Testis (tissue), 2 donors: ENCODE measurements at regions not wholly inside any gene's neighbourhood (a gene's known extent, or its start where the extent isn't known, plus 50 kb on each side); places are given as distances from the start of the nearest gene placed in this dataset.

Source experiments
- DNase-seq: peaks from one replicate; pipeline ENCODE4 v3.0.0-alpha.2; 2019
- H3K27ac ChIP-seq, 2 donors: fragments of 200-600 bp; sonication (generic); one replicate each; pipeline ENCODE4 v1.5.1; 2019
- H3K27me3 ChIP-seq: fragments of 200-600 bp; sonication (generic); one replicate; pipeline ENCODE4 v1.5.1; 2019
- H3K36me3 ChIP-seq: fragments of 200-600 bp; sonication (generic); one replicate; pipeline ENCODE4 v1.5.1; 2017; ENCODE audit warnings: low read depth; ENCODE audit errors: missing control alignments
- H3K4me1 ChIP-seq: fragments of 200-600 bp; sonication (generic); one replicate; pipeline ENCODE4 v1.5.1; 2019
- H3K4me3 ChIP-seq, 2 donors: fragments of 200-600 bp; sonication (generic); one replicate each; pipeline ENCODE4 v1.5.1; 2017 to 2019
- H3K9me3 ChIP-seq: fragments of 200-600 bp; sonication (generic); one replicate; pipeline ENCODE4 v1.5.1; 2017
- POLR2A ChIP-seq: fragments of 450-650 bp; IDR thresholded peaks from one replicate; pipeline ENCODE4 v1.6.1; 2017; ENCODE audit warnings: antibody characterized with exemption, mild to moderate bottlenecking, moderate library complexity
- WGBS, 2 donors: methylation state at CpG; one replicate each; pipeline ENCODE4 v1.1.5; 2018; 5-methylcytosine and 5-hydroxymethylcytosine counted together
- intact Hi-C: fragments of 100-400 bp; cut with DNase I; formaldehyde crosslinking; loops from one replicate; pipeline ENCODE4 v1.15.1; 2023; ENCODE audit warnings: low total_unique reads
- TF ChIP-seq, protein P1 (sequence below), 3 experiments: fragments of 450-650 bp in 2 of 3; fragments of 200-600 bp in 1 of 3; sonication (generic) in 1 of 3; IDR thresholded peaks; one replicate each; pipeline ENCODE4 v1.5.1; 2016 to 2019; ENCODE audit warnings: antibody characterized with exemption in 3 of 3, mild to moderate bottlenecking in 2 of 3, moderate library complexity in 1 of 3

DNA sequence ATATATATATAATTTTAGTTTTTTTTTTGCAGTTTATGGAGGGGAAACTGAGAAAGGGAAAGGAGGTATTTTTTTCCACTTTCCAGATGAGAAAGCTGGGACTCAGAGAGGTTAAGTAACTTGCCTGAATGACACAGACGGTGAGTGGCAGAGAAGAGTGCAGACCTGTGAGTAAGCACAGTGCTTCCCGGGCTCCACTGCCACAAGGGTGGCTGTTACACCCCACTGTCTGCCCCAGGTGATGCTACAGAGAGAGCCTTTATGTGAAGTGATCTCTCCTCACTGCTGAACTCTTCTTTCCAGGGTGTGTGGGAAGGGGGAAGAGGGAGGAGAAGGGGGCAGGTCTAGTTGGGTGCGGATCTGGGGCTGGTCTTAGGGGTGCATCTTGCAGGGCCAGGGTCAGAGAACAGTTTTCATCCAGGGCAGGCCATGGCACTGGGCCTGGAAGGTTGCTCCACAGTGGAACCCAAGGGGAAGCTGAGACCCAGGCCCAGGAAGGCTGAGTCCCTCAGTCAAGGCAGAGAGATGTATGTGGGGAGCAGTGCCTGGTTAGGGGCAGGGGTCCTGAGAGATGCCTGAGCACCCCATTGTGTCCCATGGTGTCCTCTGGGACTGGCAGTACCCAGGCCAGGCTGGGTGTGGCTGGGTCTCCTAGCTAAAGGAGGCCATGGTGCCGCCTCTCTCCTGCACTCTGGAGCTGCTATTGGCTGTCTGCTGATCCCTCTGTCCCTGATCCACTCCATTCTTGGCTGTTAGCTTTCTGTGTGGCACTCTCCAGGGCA lies 357.5 kb downstream of the PTPRU start:
- no peaks in the 10 kb centered on the region for H3K27me3 ChIP-seq
- TF ChIP-seq, protein P1, sequence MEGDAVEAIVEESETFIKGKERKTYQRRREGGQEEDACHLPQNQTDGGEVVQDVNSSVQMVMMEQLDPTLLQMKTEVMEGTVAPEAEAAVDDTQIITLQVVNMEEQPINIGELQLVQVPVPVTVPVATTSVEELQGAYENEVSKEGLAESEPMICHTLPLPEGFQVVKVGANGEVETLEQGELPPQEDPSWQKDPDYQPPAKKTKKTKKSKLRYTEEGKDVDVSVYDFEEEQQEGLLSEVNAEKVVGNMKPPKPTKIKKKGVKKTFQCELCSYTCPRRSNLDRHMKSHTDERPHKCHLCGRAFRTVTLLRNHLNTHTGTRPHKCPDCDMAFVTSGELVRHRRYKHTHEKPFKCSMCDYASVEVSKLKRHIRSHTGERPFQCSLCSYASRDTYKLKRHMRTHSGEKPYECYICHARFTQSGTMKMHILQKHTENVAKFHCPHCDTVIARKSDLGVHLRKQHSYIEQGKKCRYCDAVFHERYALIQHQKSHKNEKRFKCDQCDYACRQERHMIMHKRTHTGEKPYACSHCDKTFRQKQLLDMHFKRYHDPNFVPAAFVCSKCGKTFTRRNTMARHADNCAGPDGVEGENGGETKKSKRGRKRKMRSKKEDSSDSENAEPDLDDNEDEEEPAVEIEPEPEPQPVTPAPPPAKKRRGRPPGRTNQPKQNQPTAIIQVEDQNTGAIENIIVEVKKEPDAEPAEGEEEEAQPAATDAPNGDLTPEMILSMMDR (IDR thresholded peaks at IDR 0.05), result no peak
- no peak for TF ChIP-seq POLR2A
- WGBS, 2 donors, result 85 to 86% methylated on average over 3 to 4 of the region's 4 CpGs

GRCh38 chr1:29592731-29593130 lies 356.4 kb downstream of the PTPRU start:
- no peak for DNase-seq
- 65 to 70% methylated on average over 5 of the region's 5 CpGs for WGBS, 2 donors
- no peak for TF ChIP-seq POLR2A
- TF ChIP-seq, protein P1 (IDR thresholded peaks at IDR 0.05), result no peak
- Histone ChIP-seq H3K36me3 (no peaks in the 10 kb centered on the region), H3K27me3 (no peaks in the 10 kb centered on the region), H3K9me3 (no peaks in the 10 kb centered on the region), H3K4me3 (no peak overlapping the region), H3K27ac (no peak overlapping the region), H3K4me1 (no peaks in the 10 kb centered on the region)
- intact Hi-C loops, result no loop called here

More for the DNA sequence above, 357.5 kb downstream of the PTPRU start:
- no peaks in the 10 kb centered on the region for H3K36me3 ChIP-seq
- H3K4me1 ChIP-seq, result no peaks in the 10 kb centered on the region
- intact Hi-C loops, result no loop called here
- H3K9me3 ChIP-seq, result no peaks in the 10 kb centered on the region
- no peak overlapping the region for H3K27ac ChIP-seq
- H3K4me3 ChIP-seq, result no peak overlapping the region
- no peak for DNase-seq

- intact Hi-C loops, result no loop called here
- no peaks in the 10 kb centered on the region for H3K36me3 ChIP-seq
- no peak overlapping the region for H3K4me3 ChIP-seq
- H3K27me3 ChIP-seq, result no peaks in the 10 kb centered on the region
- no peak for DNase-seq
- H3K9me3 ChIP-seq, result no peaks in the 10 kb centered on the region
- 81 to 86% methylated on average over 6 of the region's 6 CpGs for WGBS, 2 donors
- no peak for TF ChIP-seq POLR2A
- TF ChIP-seq, protein P1 (IDR thresholded peaks at IDR 0.05), result no peak
- no peaks in the 10 kb centered on the region for H3K4me1 ChIP-seq
- no peak overlapping the region for H3K27ac ChIP-seq
These were observed 355.9 kb downstream of the PTPRU start for GRCh38 chr1:29592261-29592615.

- Histone ChIP-seq H3K4me1 (no peaks in the 10 kb centered on the region), H3K27me3 (no peaks in the 10 kb centered on the region), H3K4me3 (no peak overlapping the region), H3K36me3 (no peaks in the 10 kb centered on the region), H3K27ac (no peak overlapping the region), H3K9me3 (no peaks in the 10 kb centered on the region)
- TF ChIP-seq, protein P1 (IDR thresholded peaks at IDR 0.05), result no peak
- TF ChIP-seq POLR2A, result no peak
- intact Hi-C loops, result no loop called here
- WGBS, 2 donors, result 80 to 82% methylated on average over 9 to 13 of the region's 13 CpGs
- DNase-seq, result no peak
These were observed 355.4 kb downstream of the PTPRU start for GRCh38 chr1:29591601-29592260.
